Coronary artery (tissue), 2 donors: ENCODE measurements at regions not wholly inside any gene's neighbourhood (a gene's known extent, or its start where the extent isn't known, plus 50 kb on each side); places are given as distances from the start of the nearest gene placed in this dataset.

Source experiments
- DNase-seq: peaks from one replicate; pipeline ENCODE4 v3.0.0-alpha.2; 2017; ENCODE audit warnings: low spot score
- H3K27ac ChIP-seq, 2 donors: fragments of 200-600 bp; sonication (generic); one replicate each; pipeline ENCODE4 v1.5.1; 2016 to 2019
- H3K4me3 ChIP-seq: fragments of 200-600 bp; sonication (generic); 2 replicates; pipeline ENCODE4 v1.5.1; 2016; ENCODE audit warnings: mild to moderate bottlenecking, moderate library complexity
- TF ChIP-seq, protein P1 (sequence below): fragments of 200-600 bp; sonication (generic); IDR thresholded peaks from one replicate; pipeline ENCODE4 v1.5.1; 2019; ENCODE audit warnings: antibody characterized with exemption

DNA sequence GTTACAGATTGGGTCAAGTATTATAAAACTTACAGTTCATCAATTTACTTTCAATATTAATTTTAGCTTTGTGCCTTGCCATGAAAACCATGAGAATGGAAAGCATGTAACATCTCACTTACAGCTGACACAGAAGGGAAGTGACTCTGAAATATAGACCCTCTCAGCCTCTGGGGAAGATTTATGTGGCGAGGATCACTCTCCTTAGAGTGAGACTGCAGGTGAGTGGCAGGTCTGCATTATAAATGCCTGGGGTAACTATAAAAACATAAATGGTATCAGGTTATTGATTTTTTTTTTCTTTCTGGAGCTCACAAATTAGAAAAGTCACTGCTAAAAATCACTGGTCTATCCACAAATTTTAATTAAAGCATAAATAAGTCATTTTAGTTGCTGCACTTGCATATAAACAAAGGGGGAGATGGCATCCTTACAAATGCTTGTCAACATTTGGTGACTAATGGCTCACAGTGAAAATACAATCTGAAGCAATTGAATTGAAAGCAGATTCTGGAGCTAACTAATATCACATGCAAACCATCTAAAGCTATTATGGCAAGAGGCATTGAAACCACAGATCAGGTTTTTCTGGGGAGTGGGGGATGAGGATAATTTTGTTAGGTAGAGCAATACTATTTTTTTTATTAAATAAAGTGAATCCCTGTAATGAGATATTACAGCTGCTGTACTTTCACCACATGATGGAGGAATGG, 200.9 kb downstream of the TM2D1 start:
- DNase-seq: no peak
- TF ChIP-seq, protein P1, sequence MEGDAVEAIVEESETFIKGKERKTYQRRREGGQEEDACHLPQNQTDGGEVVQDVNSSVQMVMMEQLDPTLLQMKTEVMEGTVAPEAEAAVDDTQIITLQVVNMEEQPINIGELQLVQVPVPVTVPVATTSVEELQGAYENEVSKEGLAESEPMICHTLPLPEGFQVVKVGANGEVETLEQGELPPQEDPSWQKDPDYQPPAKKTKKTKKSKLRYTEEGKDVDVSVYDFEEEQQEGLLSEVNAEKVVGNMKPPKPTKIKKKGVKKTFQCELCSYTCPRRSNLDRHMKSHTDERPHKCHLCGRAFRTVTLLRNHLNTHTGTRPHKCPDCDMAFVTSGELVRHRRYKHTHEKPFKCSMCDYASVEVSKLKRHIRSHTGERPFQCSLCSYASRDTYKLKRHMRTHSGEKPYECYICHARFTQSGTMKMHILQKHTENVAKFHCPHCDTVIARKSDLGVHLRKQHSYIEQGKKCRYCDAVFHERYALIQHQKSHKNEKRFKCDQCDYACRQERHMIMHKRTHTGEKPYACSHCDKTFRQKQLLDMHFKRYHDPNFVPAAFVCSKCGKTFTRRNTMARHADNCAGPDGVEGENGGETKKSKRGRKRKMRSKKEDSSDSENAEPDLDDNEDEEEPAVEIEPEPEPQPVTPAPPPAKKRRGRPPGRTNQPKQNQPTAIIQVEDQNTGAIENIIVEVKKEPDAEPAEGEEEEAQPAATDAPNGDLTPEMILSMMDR: no peak
- Histone ChIP-seq H3K4me3 (no peak overlapping the region), H3K27ac (no peak overlapping the region)

DNA sequence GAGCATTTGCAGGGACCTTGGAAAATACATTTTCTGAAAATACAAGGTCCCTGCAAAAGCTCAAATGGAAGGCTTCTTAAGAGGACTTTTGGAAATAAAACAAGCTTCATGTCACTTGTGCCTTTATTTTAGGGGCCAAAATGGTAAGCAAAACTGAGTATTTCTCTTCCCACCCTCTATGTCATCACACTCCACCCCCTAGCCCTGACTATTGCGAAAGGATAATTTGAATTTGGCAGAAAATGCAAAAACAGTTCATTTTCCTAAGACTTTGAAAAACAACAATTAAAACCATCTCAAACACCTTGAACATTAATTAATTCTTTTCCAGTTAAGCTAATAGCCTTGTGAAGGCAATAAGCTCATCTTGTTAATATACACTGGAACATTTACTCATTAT, 201.7 kb downstream of the TM2D1 start:
- TF ChIP-seq, protein P1: no peak
- Histone ChIP-seq H3K27ac (no peak overlapping the region), H3K4me3 (no peak overlapping the region)
- DNase-seq: no peak

GRCh38 chr1:61520401-61520800, 204.5 kb downstream of the TM2D1 start:
- no peak overlapping the region for H3K4me3 ChIP-seq
- no peak for DNase-seq
- TF ChIP-seq, protein P1: no peak
- H3K27ac ChIP-seq: no peak overlapping the region

DNA sequence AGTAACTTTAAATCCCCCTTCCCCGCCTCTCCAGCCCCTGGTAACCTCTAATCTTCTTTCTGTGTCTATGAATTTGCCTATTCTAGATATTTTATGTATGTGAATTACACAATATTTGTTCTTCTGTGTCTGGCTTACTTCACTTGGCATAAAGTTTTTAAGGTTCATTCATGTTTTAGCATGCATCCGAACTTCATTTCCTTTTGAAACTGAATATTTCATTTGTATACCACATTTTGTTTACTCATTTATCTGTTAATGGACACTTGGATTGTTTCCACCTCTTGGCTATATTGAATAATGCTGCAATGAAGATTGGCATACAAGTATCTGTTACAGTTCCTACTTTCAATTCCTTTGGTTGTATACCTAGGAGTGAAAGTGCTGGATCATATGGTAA, 205.3 kb downstream of the TM2D1 start:
- Histone ChIP-seq H3K27ac (no peak overlapping the region), H3K4me3 (no peak overlapping the region)
- DNase-seq: no peak
- TF ChIP-seq, protein P1: no peak

DNA sequence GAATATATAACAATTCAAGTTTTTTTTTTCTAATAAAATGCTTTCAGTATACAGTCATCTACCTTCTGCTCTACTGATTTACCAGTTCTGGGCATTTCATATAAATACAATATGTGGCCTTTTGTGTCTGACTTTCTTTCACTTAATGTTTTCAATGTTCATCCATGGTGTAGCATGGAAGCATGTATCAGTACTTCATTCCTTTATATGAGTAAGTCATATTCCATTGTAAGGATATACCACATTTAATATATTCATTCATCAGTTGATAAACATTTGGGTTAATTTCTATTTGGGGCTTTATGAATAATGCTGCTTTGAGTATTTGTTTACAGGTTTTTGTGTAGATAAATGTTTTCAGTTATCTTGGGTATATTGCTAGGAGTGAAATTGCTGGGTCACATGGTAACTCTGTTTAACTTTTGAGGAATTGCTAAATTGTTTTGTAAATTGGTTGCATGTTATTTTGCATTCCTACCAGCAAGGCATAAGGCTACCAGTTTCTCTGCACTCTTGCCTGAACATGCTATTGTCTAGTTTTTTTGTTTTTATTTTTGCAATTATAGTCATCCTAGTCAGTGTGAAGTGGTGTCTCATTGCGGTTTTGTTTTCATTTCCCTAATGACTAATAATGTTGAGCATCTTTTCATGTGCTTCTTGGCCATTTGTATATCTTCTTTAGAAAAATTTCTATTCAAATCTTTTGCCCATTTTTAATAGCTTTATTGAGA, 206.1 kb downstream of the TM2D1 start:
- no peak overlapping the region for H3K4me3 ChIP-seq
- TF ChIP-seq, protein P1: no peak
- no peak for DNase-seq
- H3K27ac ChIP-seq: no peak overlapping the region

DNA sequence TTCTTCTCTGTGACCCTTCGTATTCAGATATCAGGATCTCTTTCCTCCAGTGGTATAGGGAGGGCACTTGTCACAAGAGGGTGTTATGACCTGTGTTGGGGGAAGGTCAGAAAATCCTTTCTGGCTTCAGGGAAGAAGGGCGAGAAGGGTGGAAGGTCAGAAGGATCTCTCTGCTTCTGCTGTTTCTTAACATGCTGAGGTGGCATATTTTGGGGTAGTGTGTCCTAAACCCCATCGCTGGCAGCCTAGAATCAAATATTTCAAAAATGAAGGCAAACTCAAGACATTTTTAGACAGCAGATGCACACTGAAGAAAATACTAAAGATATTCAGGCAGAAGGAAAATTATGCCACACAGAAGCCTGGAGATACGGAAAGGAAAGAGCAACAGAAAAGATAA, 207.6 kb downstream of the TM2D1 start:
- TF ChIP-seq, protein P1: no peak
- H3K27ac ChIP-seq: no peak overlapping the region
- DNase-seq: no peak
- no peak overlapping the region for H3K4me3 ChIP-seq

DNA sequence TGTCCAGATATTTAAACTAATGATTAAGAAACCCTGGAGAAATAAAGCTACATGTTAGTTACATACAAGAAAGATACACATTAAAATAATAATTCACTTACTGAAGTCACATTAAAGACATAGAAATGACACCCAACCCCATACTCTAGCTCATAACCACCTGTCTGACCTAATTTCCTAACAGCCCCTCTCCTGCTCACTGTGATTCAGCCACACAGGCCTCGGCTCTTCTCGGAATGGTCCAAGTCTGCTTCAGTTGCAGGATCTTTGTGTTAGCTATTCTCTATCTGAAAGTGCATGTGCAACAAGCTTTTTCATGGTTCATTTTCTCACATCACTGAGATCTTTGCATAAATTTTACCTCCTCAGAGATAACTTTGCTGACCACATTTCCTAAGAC, 209.8 kb downstream of the TM2D1 start:
- no peak for DNase-seq
- TF ChIP-seq, protein P1: no peak
- H3K27ac ChIP-seq: no peak overlapping the region
- H3K4me3 ChIP-seq: no peak overlapping the region
